HEK293 (cell line): ENCODE measurements at regions not wholly inside any gene's neighbourhood (a gene's known extent, or its start where the extent isn't known, plus 50 kb on each side); places are given as distances from the start of the nearest gene placed in this dataset.

ENCODE experiments used
- CTCF ChIA-PET: fragments of 350-600 bp; formaldehyde crosslinking; extraction: SDS; loops from one replicate; lab custom pipeline; 2021; ENCODE audit warnings: antibody characterized with exemption; lab: Yijun Ruan, JAX
- POLR2A ChIA-PET: fragments of 300-600 bp; formaldehyde crosslinking; extraction: SDS; loops from one replicate; lab custom pipeline; 2020; ENCODE audit warnings: antibody characterized with exemption, inconsistent platforms; lab: Yijun Ruan, JAX
- H3K27ac ChIP-seq: fragments of 200-500 bp; sonication (Bioruptor generic); 2 replicates; pipeline ENCODE4 v1.5.1; 2014; ENCODE audit warnings: low read depth, low read length, control low read depth, inconsistent platforms; ENCODE audit errors: extremely low read depth
- H3K36me3 ChIP-seq, 2 experiments: fragments of 200-500 bp in 1 of 2; sonication (Bioruptor generic) in 1 of 2; 1 replicate in 1 of 2; 2 replicates in 1 of 2; pipeline ENCODE4 v1.5.1; 2014 to 2017; ENCODE audit warnings: inconsistent platforms in 2 of 2, low read length in 2 of 2; ENCODE audit not compliant: control insufficient read depth in 2 of 2, insufficient read depth in 1 of 2
- H3K4me1 ChIP-seq: fragments of 200-500 bp; sonication (Bioruptor generic); 2 replicates; pipeline ENCODE4 v1.5.1; 2014; ENCODE audit warnings: mild to moderate bottlenecking, low read length, inconsistent platforms; ENCODE audit not compliant: control insufficient read depth, insufficient read depth
- H3K4me3 ChIP-seq: 2 replicates; pipeline ENCODE4 v1.5.1; 2011; ENCODE audit warnings: low read depth, mild to moderate bottlenecking, control low read depth, low read length, moderate library complexity
- H3K9me3 ChIP-seq: fragments of 200-500 bp; sonication (Bioruptor generic); 2 replicates; pipeline ENCODE4 v1.5.1; 2014; ENCODE audit warnings: low read depth, low read length, inconsistent platforms; ENCODE audit not compliant: control insufficient read depth, insufficient read depth
- FEZF1 ChIP-seq: fragments of 450-650 bp; formaldehyde crosslinking; IDR thresholded peaks from 2 replicates; pipeline ENCODE4 v1.5.1; 2016; ENCODE audit warnings: missing biosample characterization, missing genetic modification characterization
- GLI4 ChIP-seq: fragments of 450-650 bp; formaldehyde crosslinking; IDR thresholded peaks from 2 replicates; pipeline ENCODE4 v1.5.1; 2016; ENCODE audit warnings: missing biosample characterization, missing genetic modification characterization
- KLF7 ChIP-seq: fragments of 450-650 bp; formaldehyde crosslinking; IDR thresholded peaks from 2 replicates; pipeline ENCODE4 v1.5.1; 2016; ENCODE audit warnings: missing biosample characterization, missing genetic modification characterization, borderline replicate concordance
- MEIS1 ChIP-seq: sonication (generic); formaldehyde crosslinking; IDR thresholded peaks from 2 replicates; pipeline ENCODE4 v1.8.1; 2022; ENCODE audit warnings: missing genetic modification reagents, mild to moderate bottlenecking, borderline replicate concordance
- MZF1 ChIP-seq: fragments of 450-650 bp; formaldehyde crosslinking; IDR thresholded peaks from 2 replicates; pipeline ENCODE4 v1.5.1; 2017; ENCODE audit warnings: missing biosample characterization, missing genetic modification characterization, borderline replicate concordance
- PATZ1 ChIP-seq: fragments of 450-650 bp; formaldehyde crosslinking; IDR thresholded peaks from 2 replicates; pipeline ENCODE4 v1.5.1; 2016; ENCODE audit warnings: missing biosample characterization, missing genetic modification characterization
- PRDM2 ChIP-seq: fragments of 450-650 bp; formaldehyde crosslinking; IDR thresholded peaks from 2 replicates; pipeline ENCODE4 v1.5.1; 2016; ENCODE audit warnings: missing biosample characterization, missing genetic modification characterization, borderline replicate concordance
- RBAK ChIP-seq: fragments of 450-650 bp; formaldehyde crosslinking; IDR thresholded peaks from 2 replicates; pipeline ENCODE4 v1.5.1; 2016; ENCODE audit warnings: missing biosample characterization, missing genetic modification characterization
- REPIN1 ChIP-seq: fragments of 450-650 bp; formaldehyde crosslinking; IDR thresholded peaks from 2 replicates; pipeline ENCODE4 v1.5.1; 2017; ENCODE audit warnings: missing biosample characterization, missing genetic modification characterization, low read depth
- ZBTB8A ChIP-seq: fragments of 450-650 bp; formaldehyde crosslinking; IDR thresholded peaks from 2 replicates; pipeline ENCODE4 v1.5.1; 2016; ENCODE audit warnings: missing biosample characterization, missing genetic modification characterization
- ZNF146 ChIP-seq: fragments of 450-650 bp; formaldehyde crosslinking; IDR thresholded peaks from 2 replicates; pipeline ENCODE4 v1.5.1; 2016; ENCODE audit warnings: missing biosample characterization, missing genetic modification characterization
- ZNF239 ChIP-seq: fragments of 450-650 bp; formaldehyde crosslinking; IDR thresholded peaks from 2 replicates; pipeline ENCODE4 v1.5.1; 2016; ENCODE audit warnings: missing biosample characterization, missing genetic modification characterization
- ZNF391 ChIP-seq: fragments of 450-650 bp; formaldehyde crosslinking; IDR thresholded peaks from 2 replicates; pipeline ENCODE4 v1.5.1; 2016; ENCODE audit warnings: low read depth, missing biosample characterization, missing genetic modification characterization, borderline replicate concordance
- ZNF449 ChIP-seq: fragments of 450-650 bp; formaldehyde crosslinking; IDR thresholded peaks from 2 replicates; pipeline ENCODE4 v1.5.1; 2017; ENCODE audit warnings: missing biosample characterization, mild to moderate bottlenecking, missing genetic modification characterization, moderate library complexity
- ZNF48 ChIP-seq: fragments of 450-650 bp; formaldehyde crosslinking; IDR thresholded peaks from 2 replicates; pipeline ENCODE4 v1.5.1; 2016; ENCODE audit warnings: missing biosample characterization, missing genetic modification characterization
- ZNF488 ChIP-seq: fragments of 450-650 bp; formaldehyde crosslinking; IDR thresholded peaks from 2 replicates; pipeline ENCODE4 v1.5.1; 2016; ENCODE audit warnings: missing biosample characterization, missing genetic modification characterization
- ZNF558 ChIP-seq: fragments of 450-650 bp; formaldehyde crosslinking; IDR thresholded peaks from 2 replicates; pipeline ENCODE4 v1.5.1; 2016; ENCODE audit warnings: missing biosample characterization, missing genetic modification characterization
- ZNF639 ChIP-seq: fragments of 450-650 bp; formaldehyde crosslinking; IDR thresholded peaks from 2 replicates; pipeline ENCODE4 v1.5.1; 2016; ENCODE audit warnings: missing biosample characterization, missing genetic modification characterization
- ZNF660 ChIP-seq: fragments of 450-650 bp; IDR thresholded peaks from 2 replicates; pipeline ENCODE4 v1.5.1; 2018; ENCODE audit warnings: missing biosample characterization, mild to moderate bottlenecking, missing genetic modification characterization
- ZSCAN16 ChIP-seq: fragments of 450-650 bp; formaldehyde crosslinking; IDR thresholded peaks from 2 replicates; pipeline ENCODE4 v1.5.1; 2016; ENCODE audit warnings: missing biosample characterization, missing genetic modification characterization
- ZXDB ChIP-seq: fragments of 450-650 bp; formaldehyde crosslinking; IDR thresholded peaks from 2 replicates; pipeline ENCODE4 v1.5.1; 2016; ENCODE audit warnings: missing biosample characterization, missing genetic modification characterization

GRCh38 chr15:35252351-35252865, 167.3 kb upstream of the NANOGP8 start (continued):
- TF ChIP-seq ZNF639 (no peak), ZSCAN16 (tag by site-specific recombination) (no peak), ZNF239 (no peak), PATZ1 (tag by site-specific recombination) (no peak), KLF7 (tag by site-specific recombination) (no peak)
- TF ChIP-seq, all 188 proteins: peak for 0

- Histone ChIP-seq H3K9me3 (no peaks in the 10 kb centered on the region), H3K27ac (no peak overlapping the region), H3K4me1 (no peaks in the 10 kb centered on the region), H3K4me3 (no peak overlapping the region), H3K36me3 (no peaks in the 10 kb centered on the region)
- POLR2A ChIA-PET = no interaction called here
- CTCF ChIA-PET = no interaction called here
- no peak for TF ChIP-seq PATZ1 (tag by site-specific recombination)
- no peak for TF ChIP-seq REPIN1
- TF ChIP-seq ZXDB = no peak
- TF ChIP-seq ZNF146 = no peak
- no peak for TF ChIP-seq ZNF558
- no peak for TF ChIP-seq ZNF391 (tag by site-specific recombination)
- TF ChIP-seq MZF1 (tag by site-specific recombination) = no peak
- no peak for TF ChIP-seq ZNF660 (tag by site-specific recombination)
- no peak for TF ChIP-seq GLI4
- no peak for TF ChIP-seq ZNF488 (tag by site-specific recombination)
These were observed 162.1 kb upstream of the NANOGP8 start for GRCh38 chr15:35247150-35247549.

- H3K27ac ChIP-seq = no peak overlapping the region
- ChIA-PET CTCF (no interaction called here), POLR2A (no interaction called here)
- H3K36me3 ChIP-seq = no peaks in the 10 kb centered on the region
- H3K4me3 ChIP-seq = no peak overlapping the region
- H3K4me1 ChIP-seq = no peaks in the 10 kb centered on the region
- H3K9me3 ChIP-seq = no peaks in the 10 kb centered on the region
- TF ChIP-seq ZNF449 (tag by site-specific recombination) = no peak
- no peak for TF ChIP-seq RBAK
- no peak for TF ChIP-seq FEZF1 (tag by site-specific recombination)
- TF ChIP-seq ZBTB8A (tag by site-specific recombination) = no peak
- TF ChIP-seq ZNF48 = no peak
- TF ChIP-seq PRDM2 (tag by site-specific recombination) = no peak
- TF ChIP-seq MEIS1 (CRISPR knock-in tag) = no peak
These were observed 161.4 kb upstream of the NANOGP8 start for GRCh38 chr15:35246451-35246850.
